ENCODE measurements at regions not wholly inside any gene's neighbourhood (a gene's known extent, or its start where the extent isn't known, plus 50 kb on each side); places are given as distances from the start of the nearest gene placed in this dataset.

GRCh38 chr11:112732031-112732430 is 229.2 kb upstream of the NCAM1 start:
- H3K4me3 Mint-ChIP-seq = no peak overlapping the region
- DNase-seq (no peak), ATAC-seq (no peak)
- TF ChIP-seq CTCF (IDR thresholded peaks at IDR 0.05) = no peak
- H3K9me3 Mint-ChIP-seq = no peaks in the 10 kb centered on the region
- H3K36me3 Mint-ChIP-seq (ENCODE audit: low read depth) = no peaks in the 10 kb centered on the region
- no peaks in the 10 kb centered on the region for H3K4me1 Mint-ChIP-seq (ENCODE audit: low read depth)
- ChIA-PET POLR2A (no interaction called here), CTCF (no interaction called here)
- no peak overlapping the region for H3K27ac Mint-ChIP-seq
- intact Hi-C loops (cut with micrococcal nuclease) = no loop called here
- peaks cover 4% of the 10 kb centered on the region for H3K27me3 Mint-ChIP-seq

GRCh38 chr11:112734207-112734606 is 227.0 kb upstream of the NCAM1 start:
- peak; percentile 3 for DNase-seq
- H3K9me3 Mint-ChIP-seq = no peaks in the 10 kb centered on the region
- no peaks in the 10 kb centered on the region for H3K4me1 Mint-ChIP-seq (ENCODE audit: low read depth)
- H3K4me3 Mint-ChIP-seq = no peak overlapping the region
- no peak for ATAC-seq
- ChIA-PET POLR2A (no interaction called here), CTCF (no interaction called here)
- intact Hi-C loops (cut with micrococcal nuclease) = no loop called here
- H3K27me3 Mint-ChIP-seq = peaks cover 1% of the 10 kb centered on the region
- H3K27ac Mint-ChIP-seq = no peak overlapping the region
- TF ChIP-seq CTCF (IDR thresholded peaks at IDR 0.05) = no peak
- no peaks in the 10 kb centered on the region for H3K36me3 Mint-ChIP-seq (ENCODE audit: low read depth)

- no peak for ATAC-seq
- intact Hi-C loops (cut with micrococcal nuclease) = no loop called here
- POLR2A ChIA-PET = interaction anchor here (0.6 kb wide), 1 partner anchor 10 kb away, joined by 3 read pairs; no protein-coding TSS in a partner anchor
- no peaks in the 10 kb centered on the region for H3K4me1 Mint-ChIP-seq (ENCODE audit: low read depth)
- TF ChIP-seq CTCF (IDR thresholded peaks at IDR 0.05) = no peak
- H3K27ac Mint-ChIP-seq = no peak overlapping the region
- no peaks in the 10 kb centered on the region for H3K36me3 Mint-ChIP-seq (ENCODE audit: low read depth)
- no peaks in the 10 kb centered on the region for H3K9me3 Mint-ChIP-seq
- H3K4me3 Mint-ChIP-seq = no peak overlapping the region
- peaks cover 1% of the 10 kb centered on the region for H3K27me3 Mint-ChIP-seq
- CTCF ChIA-PET = no interaction called here
- DNase-seq = no peak
Observed at GRCh38 chr11:112735470-112735869, 225.8 kb upstream of the NCAM1 start.

- Mint-ChIP-seq H3K36me3 (ENCODE audit: low read depth) (no peaks in the 10 kb centered on the region), H3K4me1 (ENCODE audit: low read depth) (no peaks in the 10 kb centered on the region), H3K9me3 (no peaks in the 10 kb centered on the region), H3K27ac (no peak overlapping the region), H3K27me3 (peaks cover 6% of the 10 kb centered on the region), H3K4me3 (no peak overlapping the region)
- ChIA-PET CTCF (no interaction called here), POLR2A (no interaction called here)
- no peak for TF ChIP-seq CTCF (IDR thresholded peaks at IDR 0.05)
- intact Hi-C loops (cut with micrococcal nuclease) = no loop called here
- ATAC-seq (no peak), DNase-seq (no peak)
Observed at GRCh38 chr11:112744041-112744440, 217.2 kb upstream of the NCAM1 start.

- Mint-ChIP-seq H3K36me3 (ENCODE audit: low read depth) (no peaks in the 10 kb centered on the region), H3K4me3 (no peak overlapping the region), H3K27ac (no peak overlapping the region), H3K9me3 (no peaks in the 10 kb centered on the region), H3K4me1 (ENCODE audit: low read depth) (no peaks in the 10 kb centered on the region), H3K27me3 (peaks cover 6% of the 10 kb centered on the region)
- DNase-seq (no peak), ATAC-seq (no peak)
- ChIA-PET POLR2A (no interaction called here), CTCF (no interaction called here)
- intact Hi-C loops (cut with micrococcal nuclease) = no loop called here
- no peak for TF ChIP-seq CTCF (IDR thresholded peaks at IDR 0.05)
Observed at GRCh38 chr11:112745973-112746372, 215.2 kb upstream of the NCAM1 start.

Data from activated CD8-positive, alpha-beta T cell treated with anti-CD3 and anti-CD28 coated beads for 36 hours (primary cell).